Vagina (tissue), 2 donors: ENCODE measurements at regions not wholly inside any gene's neighbourhood (a gene's known extent, or its start where the extent isn't known, plus 50 kb on each side); places are given as distances from the start of the nearest gene placed in this dataset.
"Not testable (repeated sequence)": the region's sequence is repeated elsewhere in the genome, so short reads cannot be mapped to it uniquely, and the experiment has no call there.

ENCODE experiments used
- DNase-seq, 2 donors: peaks; one replicate each; pipeline ENCODE4 v3.0.0-alpha.2; 2017; ENCODE audit errors: extremely low spot score in 2 of 2
- H3K27ac ChIP-seq: fragments of 200-600 bp; sonication (generic); one replicate; pipeline ENCODE4 v1.5.1; 2019
- H3K27me3 ChIP-seq: fragments of 200-600 bp; sonication (generic); one replicate; pipeline ENCODE4 v1.5.1; 2019
- H3K36me3 ChIP-seq, 2 donors: fragments of 200-600 bp; sonication (generic); one replicate each; pipeline ENCODE4 v1.5.1; 2017 to 2019
- H3K4me1 ChIP-seq: fragments of 200-600 bp; sonication (generic); one replicate; pipeline ENCODE4 v1.5.1; 2019
- H3K4me3 ChIP-seq, 2 donors: fragments of 200-600 bp; sonication (generic); 1 replicate in 1 of 2; 2 replicates in 1 of 2; pipeline ENCODE4 v1.5.1; 2016 to 2019
- H3K9me3 ChIP-seq: fragments of 200-600 bp; sonication (generic); one replicate; pipeline ENCODE4 v1.5.1; 2019
- intact Hi-C: fragments of 100-400 bp; cut with DNase I; formaldehyde crosslinking; loops from one replicate; pipeline ENCODE4 v1.15.1; 2023

DNA sequence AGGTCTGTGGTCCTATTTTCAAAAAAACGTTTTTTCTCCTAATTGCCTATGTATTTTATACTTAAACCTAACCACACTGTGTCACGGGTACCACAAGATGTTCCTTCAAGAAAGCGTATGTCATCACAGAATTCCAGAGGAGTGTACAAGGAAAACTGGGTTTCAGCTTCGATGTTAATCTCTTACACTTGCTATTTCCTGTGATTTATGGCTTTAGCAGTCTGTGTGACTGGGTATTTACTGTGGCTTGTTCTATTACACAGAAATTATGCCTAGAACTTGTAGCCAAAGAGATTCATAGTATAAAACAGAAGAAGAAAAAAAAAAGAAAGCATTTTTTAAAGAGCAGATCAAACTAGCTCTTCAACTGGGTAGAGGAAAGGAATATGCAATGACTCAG, 371.1 kb upstream of the FOLH1 start:
- DNase-seq, H3K27ac ChIP-seq, H3K27me3 ChIP-seq, H3K4me3 ChIP-seq, H3K9me3 ChIP-seq, intact Hi-C loops, H3K36me3 ChIP-seq, H3K4me1 ChIP-seq: not testable (repeated sequence)

DNA sequence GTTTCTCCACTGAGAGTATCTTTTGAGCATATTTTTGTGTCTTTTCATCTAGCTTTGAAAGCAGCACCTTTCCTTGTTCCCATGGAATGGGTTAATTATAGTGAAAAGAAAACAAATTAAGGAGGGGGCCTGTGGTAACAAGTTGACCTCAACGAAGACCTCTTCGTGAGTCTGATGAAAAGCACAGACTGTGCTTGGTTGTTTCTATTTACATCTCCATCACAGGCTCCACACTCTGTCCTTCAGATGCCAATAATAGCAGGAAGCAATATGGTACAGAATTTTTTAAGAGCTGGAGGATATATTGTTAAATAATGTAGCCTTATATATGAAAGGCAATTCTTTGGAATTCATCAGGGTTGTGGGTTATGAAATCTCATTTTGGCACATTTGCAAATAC, 366.7 kb upstream of the OR4C13 start:
- H3K27ac ChIP-seq, H3K4me1 ChIP-seq, H3K4me3 ChIP-seq, intact Hi-C loops, H3K9me3 ChIP-seq, DNase-seq, H3K27me3 ChIP-seq, H3K36me3 ChIP-seq: not testable (repeated sequence)

DNA sequence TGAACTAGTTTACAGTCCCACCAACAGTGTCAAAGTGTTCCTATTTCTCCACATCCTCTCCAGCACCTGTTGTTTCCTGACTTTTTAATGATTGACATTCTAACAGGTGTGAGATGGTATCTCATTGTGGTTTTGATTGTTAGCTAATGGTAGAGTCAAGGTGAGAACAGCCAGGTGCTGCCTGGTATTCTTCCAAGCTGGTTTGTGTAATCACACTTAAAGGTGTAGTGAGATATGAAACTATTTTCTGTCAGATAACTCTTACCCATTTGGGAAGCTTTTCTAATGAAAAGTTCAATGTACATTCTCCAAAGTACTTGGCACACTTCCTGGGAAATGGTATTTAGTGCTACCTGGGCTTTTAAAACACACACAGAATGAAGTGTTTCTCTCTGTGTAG, 343.3 kb upstream of the OR4C13 start:
- H3K27ac ChIP-seq, DNase-seq, H3K4me3 ChIP-seq, H3K9me3 ChIP-seq, H3K36me3 ChIP-seq, H3K27me3 ChIP-seq, H3K4me1 ChIP-seq, intact Hi-C loops: not testable (repeated sequence)

DNA sequence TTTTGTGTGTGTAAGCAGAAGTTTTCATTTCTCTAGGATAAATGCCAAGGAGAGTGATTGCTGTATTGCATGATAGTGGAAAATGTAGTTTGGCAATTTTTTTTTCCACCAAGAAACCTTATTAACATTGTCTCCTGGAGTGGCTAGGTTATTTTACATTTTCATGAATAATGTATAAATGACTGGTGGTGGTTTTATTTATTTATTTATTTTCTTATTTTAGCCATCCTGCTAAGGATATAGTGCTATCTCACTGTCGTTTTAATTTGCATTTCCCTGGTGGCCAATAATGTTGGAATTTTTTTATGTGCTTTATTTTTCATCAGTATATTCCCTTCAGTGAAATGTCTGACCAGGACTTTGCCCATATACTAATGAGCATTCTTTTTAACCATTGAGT, 328.3 kb upstream of the OR4C13 start:
- H3K9me3 ChIP-seq, intact Hi-C loops, H3K27me3 ChIP-seq, DNase-seq, H3K4me3 ChIP-seq, H3K36me3 ChIP-seq, H3K27ac ChIP-seq, H3K4me1 ChIP-seq: not testable (repeated sequence)

DNA sequence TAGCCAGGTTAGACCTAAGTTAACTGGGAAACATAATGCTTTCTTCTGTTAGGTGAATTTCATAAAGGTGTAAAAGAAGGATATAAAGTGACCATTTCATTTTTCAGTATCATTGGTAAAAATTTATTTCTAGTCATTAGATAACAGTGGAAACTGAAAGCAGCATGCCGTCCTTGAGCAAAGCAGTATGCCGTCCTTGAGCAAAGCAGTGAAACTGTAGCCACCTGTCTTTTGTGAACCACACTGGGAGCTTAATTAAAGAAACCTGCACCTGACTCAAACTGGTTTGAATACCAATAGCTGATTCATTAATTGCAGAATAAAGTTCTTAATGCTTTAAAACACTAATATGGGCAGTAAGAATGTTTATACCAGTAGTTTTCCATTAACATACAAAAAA, 281.5 kb upstream of the OR4C13 start:
- H3K9me3 ChIP-seq, H3K27me3 ChIP-seq, DNase-seq, H3K27ac ChIP-seq, H3K36me3 ChIP-seq, H3K4me1 ChIP-seq, intact Hi-C loops, H3K4me3 ChIP-seq: not testable (repeated sequence)

DNA sequence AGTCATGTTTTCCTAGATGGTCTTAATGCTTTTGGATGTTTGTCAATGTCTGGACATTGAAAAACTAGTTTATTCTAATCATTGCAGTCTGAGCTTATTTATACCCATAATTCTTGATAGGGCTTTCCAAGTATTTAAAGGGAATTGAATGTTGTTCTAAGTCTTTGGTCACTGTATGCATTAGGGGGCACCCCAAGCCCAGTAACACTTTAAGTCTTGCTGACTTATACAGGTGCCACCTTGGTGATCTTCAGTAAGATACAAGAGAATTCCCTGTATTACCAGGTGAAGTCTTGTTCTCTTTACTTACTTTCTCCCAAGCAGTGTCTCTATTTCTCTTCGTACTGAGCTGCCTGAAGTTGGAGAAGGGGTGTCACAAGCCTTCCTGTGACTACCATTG, 250.1 kb upstream of the OR4C13 start:
- H3K4me3 ChIP-seq, DNase-seq, H3K27ac ChIP-seq, H3K9me3 ChIP-seq, H3K4me1 ChIP-seq, H3K27me3 ChIP-seq, intact Hi-C loops, H3K36me3 ChIP-seq: not testable (repeated sequence)

DNA sequence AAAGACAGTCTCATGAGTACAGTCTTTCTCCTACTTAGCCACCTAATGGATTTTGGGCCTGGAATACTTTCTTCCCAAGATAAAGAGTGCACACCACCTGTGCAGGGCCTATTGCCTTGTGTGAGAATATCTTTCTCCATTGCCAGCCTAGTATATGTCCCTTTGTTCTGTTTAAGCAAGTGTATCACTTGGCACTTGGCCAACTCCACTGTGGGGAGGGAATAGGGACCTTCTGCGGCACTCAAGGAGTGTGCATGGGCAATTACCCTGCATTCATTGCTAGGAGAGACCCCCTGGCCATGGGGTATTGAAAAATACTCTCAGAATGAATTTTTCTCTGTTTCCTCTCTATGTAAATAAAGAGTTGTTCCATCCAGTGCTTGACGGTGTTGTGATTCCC, 201.7 kb upstream of the OR4C13 start:
- DNase-seq, H3K4me1 ChIP-seq, H3K9me3 ChIP-seq, intact Hi-C loops, H3K4me3 ChIP-seq, H3K27ac ChIP-seq, H3K36me3 ChIP-seq, H3K27me3 ChIP-seq: not testable (repeated sequence)

DNA sequence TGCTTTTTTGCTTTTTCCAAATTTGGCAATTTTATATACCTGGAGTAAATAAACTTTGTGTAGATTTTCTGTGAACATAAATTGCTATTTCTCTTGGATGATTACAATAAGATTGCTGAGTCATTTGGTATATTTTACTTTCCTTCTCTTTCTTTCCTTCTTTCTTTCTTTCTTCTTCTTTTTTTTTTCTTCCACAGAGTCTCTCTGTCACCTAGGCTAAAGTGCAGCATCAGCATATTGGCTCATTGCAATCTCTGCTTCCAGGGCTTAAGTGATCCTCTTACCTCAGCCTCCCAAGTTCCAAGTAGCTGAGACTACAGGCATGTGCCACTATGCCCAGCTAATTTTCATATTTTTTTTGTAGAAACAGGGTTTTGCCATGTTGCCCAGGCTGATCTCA, 201.2 kb upstream of the OR4C13 start:
- H3K27me3 ChIP-seq, H3K27ac ChIP-seq, DNase-seq, H3K36me3 ChIP-seq, H3K4me1 ChIP-seq, H3K9me3 ChIP-seq, intact Hi-C loops, H3K4me3 ChIP-seq: not testable (repeated sequence)

DNA sequence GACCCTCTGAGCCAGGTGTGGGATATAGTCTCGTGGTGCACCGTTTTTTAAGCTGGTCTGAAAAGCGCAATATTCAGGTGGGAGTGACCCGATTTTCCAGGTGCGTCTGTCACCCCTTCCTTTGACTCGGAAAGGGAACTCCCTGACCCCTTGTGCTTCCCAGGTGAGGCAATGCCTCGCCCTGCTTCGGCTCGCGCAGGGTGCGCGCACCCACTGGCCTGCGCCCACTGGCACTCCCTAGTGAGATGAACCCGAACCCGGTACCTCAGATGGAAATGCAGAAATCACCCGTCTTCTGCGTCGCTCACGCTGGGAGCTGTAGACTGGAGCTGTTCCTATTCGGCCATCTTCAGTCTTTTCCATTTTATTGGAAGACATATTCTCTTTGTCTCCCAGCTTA, 171.4 kb upstream of the OR4C13 start:
- H3K27me3 ChIP-seq, H3K9me3 ChIP-seq, H3K4me1 ChIP-seq, DNase-seq, intact Hi-C loops, H3K27ac ChIP-seq, H3K4me3 ChIP-seq, H3K36me3 ChIP-seq: not testable (repeated sequence)

DNA sequence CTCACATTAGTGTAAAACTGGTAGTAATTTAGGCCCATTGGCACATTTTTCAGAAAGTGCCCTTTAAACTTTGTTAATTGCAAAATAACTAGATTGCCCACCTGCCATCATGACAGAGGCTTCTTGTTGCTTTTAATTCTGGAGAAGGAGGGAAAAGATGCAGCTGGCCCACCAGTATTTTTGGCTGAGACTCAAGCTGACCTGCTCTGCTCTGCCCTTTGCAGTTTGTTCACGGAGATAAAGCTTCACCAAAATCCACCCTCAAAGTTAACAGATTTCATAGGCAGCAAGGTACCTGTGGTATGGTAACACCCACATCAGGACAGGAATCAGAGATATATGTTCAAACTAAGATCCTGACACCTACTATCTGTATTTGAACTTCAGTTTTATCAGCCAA, 170.2 kb upstream of the OR4C13 start:
- H3K4me3 ChIP-seq, H3K9me3 ChIP-seq, intact Hi-C loops: not testable (repeated sequence)

DNA sequence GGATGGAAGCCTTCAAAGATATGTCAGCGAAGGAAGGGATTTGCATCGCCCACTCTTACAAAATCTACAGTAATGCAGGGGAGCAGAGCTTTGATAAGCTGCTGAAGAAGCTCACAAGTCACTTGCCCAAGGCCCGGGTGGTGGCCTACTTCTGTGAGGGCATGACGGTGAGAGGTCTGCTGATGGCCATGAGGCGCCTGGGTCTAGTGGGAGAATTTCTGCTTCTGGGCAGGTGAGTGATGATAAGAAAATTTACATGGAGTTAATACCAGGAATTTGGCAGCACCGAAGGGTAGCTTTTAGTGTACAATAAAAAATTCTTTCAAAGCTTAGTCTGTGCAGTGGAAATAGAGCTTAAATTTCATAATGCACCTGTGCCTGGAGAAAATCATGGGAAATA, 168.3 kb upstream of the OR4C13 start:
- DNase-seq, H3K9me3 ChIP-seq, H3K27ac ChIP-seq, H3K27me3 ChIP-seq, H3K4me3 ChIP-seq, H3K4me1 ChIP-seq, H3K36me3 ChIP-seq, intact Hi-C loops: not testable (repeated sequence)

More for the DNA sequence above, 170.2 kb upstream of the OR4C13 start:
- H3K36me3 ChIP-seq, H3K4me1 ChIP-seq, H3K27me3 ChIP-seq, DNase-seq, H3K27ac ChIP-seq: not testable (repeated sequence)

DNA sequence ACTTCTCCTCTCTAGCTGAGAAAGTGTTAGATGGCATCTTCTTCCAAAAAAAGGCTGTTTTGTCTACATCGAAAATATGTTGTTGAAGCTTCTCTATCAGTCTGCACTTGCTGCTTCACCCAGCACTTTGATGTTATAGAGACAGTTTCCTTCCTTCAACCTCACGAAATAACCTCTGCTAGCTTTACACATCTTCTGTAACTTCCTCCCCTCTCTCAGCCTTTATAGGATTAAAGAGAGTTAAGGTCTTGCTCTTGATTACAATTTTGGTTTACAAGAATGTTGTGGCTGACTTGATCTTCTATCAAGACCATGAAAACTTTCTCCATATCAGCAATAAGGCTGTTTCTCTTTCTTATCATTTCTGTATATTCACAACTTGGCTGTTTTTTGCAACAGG, 162.4 kb upstream of the OR4C13 start:
- H3K27ac ChIP-seq, H3K27me3 ChIP-seq, H3K9me3 ChIP-seq, intact Hi-C loops, H3K36me3 ChIP-seq, H3K4me1 ChIP-seq, DNase-seq, H3K4me3 ChIP-seq: not testable (repeated sequence)

DNA sequence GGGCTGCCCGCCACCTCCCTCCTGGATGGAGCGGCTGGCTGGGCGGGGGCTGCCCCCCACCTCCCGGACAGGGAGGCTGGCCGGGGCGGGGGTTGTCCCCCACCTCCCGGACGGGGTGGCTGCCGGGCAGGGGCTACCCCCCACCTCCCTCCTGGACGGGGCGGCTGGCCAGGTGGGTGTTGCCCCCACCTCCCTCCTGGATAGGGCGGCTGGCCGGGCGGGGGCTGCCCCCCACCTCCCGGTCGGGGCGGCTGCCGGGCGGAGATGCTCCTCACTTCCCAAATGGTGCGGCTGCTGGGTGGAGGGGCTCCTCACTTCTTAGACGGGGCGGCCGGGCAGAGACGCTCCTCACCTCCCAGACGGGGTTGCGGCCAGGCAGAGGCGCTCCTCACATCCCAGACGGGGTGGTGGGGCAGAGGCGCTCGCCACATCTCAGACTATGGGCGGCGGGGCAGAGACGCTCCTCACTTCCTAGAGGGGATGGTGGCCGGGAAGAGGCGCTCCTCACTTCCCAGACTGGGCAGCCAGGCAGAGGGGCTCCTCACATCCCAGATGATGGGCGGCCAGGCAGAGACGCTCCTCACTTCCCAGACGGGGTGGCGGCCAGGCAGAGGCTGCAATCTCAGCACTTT, 153.9 kb upstream of the OR4C13 start:
- H3K27ac ChIP-seq, H3K4me3 ChIP-seq, DNase-seq, H3K9me3 ChIP-seq, H3K27me3 ChIP-seq, H3K36me3 ChIP-seq, H3K4me1 ChIP-seq, intact Hi-C loops: not testable (repeated sequence)

DNA sequence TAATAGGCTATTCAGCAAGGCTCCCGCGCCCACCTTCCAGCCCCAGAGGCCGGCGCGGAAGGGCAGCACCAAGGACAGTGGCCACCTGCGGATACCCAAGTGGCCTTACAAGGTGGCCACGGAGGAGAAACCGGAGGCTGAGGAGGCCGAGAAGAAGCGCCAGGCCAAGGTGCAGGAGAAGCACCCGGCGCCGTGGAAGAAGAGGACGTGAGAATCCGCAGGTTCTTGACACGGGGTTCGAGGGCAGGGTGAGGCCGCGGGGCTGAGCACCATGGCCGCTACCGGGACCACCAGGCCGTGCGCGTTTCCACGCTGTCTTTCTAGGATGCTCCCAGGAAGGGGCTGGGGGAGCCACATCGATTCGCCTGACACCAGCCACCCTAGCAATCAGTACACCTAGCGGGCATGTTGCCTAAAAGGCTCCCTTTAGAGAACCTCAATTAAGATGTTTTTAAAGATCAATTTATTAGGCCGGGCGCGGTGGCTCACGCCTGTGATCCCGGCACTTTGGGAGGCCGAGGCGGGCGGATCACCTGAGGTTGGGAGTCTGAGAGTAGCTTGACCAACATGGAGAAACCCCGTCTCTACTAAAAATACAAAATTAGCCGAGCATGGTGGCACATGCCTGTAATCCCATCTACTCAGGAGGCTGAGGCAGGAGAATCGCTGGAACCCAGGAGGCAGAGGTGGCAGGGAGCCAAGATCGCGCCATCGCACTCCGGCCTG, 134.3 kb upstream of the OR4C13 start:
- H3K36me3 ChIP-seq, H3K27me3 ChIP-seq, H3K4me3 ChIP-seq, DNase-seq, intact Hi-C loops, H3K4me1 ChIP-seq, H3K9me3 ChIP-seq, H3K27ac ChIP-seq: not testable (repeated sequence)
